ENCODE measurements at regions not wholly inside any gene's neighbourhood (a gene's known extent, or its start where the extent isn't known, plus 50 kb on each side); places are given as distances from the start of the nearest gene placed in this dataset.

DNA sequence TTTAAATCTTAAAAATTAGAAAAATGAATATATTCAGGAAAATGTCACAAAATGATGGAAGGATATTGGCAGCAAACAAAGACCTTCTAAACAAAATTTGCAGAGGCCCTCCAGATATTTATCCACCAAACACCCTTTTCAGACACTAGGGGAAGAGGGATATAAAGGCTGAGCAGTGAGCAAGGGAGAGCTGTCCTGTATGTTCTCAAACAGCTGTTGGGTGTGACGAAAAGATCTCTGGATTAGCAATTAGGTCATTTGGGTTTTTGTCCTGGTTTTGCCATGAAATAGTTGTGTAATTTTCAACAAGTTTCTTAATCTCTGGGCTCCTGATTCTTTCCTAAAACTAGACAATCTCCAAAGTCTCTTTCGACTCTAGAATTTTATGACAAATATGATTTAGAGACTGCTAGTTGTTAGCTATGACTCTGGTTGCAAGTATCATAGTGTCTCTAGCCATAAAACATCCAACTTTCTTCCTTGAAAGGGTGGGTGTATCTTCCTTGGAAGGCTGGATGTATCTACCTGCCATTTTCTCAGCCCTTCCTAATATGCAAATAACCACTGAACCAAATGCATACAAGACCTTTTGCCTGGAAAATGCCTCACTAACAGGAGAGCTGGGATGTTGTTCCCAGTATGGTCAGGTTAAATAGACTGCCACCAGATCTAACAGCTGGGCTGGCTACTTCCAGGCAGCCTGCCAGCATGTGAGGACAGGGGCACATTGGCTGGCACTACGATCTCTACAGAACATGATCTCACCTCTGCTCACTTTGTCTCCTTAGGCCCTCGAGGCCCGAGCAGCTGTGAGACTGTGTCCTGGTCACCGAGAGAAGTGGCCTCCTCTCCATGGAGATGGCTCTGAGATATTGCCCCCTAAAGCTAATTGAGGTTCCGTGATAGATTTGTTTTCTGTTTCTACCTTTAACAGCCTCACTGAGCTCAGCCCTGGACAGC, 225.5 kb upstream of the JADE1 start (continued):
- TF ChIP-seq PRDM15 (CRISPR knock-in tag; IDR thresholded peaks at IDR 0.05) (no peak), SP1 (CRISPR knock-in tag; conservative IDR thresholded peaks at IDR 0.05) (no peak), SMAD4 (CRISPR knock-in tag; IDR thresholded peaks at IDR 0.05) (no peak), NFATC4 (CRISPR knock-in tag; IDR thresholded peaks at IDR 0.05) (no peak), ELF4 (CRISPR knock-in tag; IDR thresholded peaks at IDR 0.05; ENCODE audit: low read depth) (no peak)
- TF ChIP-seq, protein P1, sequence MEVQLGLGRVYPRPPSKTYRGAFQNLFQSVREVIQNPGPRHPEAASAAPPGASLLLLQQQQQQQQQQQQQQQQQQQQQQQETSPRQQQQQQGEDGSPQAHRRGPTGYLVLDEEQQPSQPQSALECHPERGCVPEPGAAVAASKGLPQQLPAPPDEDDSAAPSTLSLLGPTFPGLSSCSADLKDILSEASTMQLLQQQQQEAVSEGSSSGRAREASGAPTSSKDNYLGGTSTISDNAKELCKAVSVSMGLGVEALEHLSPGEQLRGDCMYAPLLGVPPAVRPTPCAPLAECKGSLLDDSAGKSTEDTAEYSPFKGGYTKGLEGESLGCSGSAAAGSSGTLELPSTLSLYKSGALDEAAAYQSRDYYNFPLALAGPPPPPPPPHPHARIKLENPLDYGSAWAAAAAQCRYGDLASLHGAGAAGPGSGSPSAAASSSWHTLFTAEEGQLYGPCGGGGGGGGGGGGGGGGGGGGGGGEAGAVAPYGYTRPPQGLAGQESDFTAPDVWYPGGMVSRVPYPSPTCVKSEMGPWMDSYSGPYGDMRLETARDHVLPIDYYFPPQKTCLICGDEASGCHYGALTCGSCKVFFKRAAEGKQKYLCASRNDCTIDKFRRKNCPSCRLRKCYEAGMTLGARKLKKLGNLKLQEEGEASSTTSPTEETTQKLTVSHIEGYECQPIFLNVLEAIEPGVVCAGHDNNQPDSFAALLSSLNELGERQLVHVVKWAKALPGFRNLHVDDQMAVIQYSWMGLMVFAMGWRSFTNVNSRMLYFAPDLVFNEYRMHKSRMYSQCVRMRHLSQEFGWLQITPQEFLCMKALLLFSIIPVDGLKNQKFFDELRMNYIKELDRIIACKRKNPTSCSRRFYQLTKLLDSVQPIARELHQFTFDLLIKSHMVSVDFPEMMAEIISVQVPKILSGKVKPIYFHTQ (CRISPR knock-in tag; IDR thresholded peaks at IDR 0.05), result no peak

DNA sequence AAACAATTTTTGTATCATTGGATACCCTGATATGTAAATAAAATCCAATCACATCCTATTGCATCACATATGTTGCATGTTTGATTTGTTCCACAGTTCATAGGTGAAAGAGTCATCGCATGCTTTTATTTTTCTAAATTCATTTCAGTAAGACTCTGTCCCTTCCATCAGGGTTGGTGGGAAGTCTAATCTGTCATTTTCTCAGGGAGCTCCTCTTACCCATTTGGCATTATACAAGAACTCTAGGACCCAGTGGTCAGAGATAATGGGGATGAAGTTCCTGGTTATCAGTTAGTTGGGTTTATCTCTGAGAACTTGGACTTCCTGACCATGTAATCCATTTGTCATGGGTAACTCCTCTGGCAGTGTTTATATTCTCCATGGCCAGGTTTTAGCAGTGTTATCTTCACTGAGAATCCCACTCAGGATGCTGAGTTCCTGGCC, 227.1 kb upstream of the JADE1 start:
- ChIA-PET POLR2A (interaction anchor here (0.5 kb wide), 1 partner anchor 184 kb away, joined by 4 read pairs; no protein-coding TSS in a partner anchor), CTCF (no interaction called here)
- no peak for TF ChIP-seq HMGXB4 (CRISPR knock-in tag; IDR thresholded peaks at IDR 0.05)
- TF ChIP-seq NR1H2 (CRISPR knock-in tag; IDR thresholded peaks at IDR 0.05), result no peak
- TF ChIP-seq ATF2 (CRISPR knock-in tag; IDR thresholded peaks at IDR 0.05; ENCODE audit: borderline replicate concordance, low read depth), result no peak
- no peak for TF ChIP-seq IRF1 (CRISPR knock-in tag; IDR thresholded peaks at IDR 0.05)
- no peak for TF ChIP-seq CDX4 (CRISPR knock-in tag; IDR thresholded peaks at IDR 0.05; ENCODE audit: borderline replicate concordance)
- no peak for TF ChIP-seq TP53 (CRISPR knock-in tag; IDR thresholded peaks at IDR 0.05)
- TF ChIP-seq NR2C2 (CRISPR knock-in tag; IDR thresholded peaks at IDR 0.05), result no peak
- TF ChIP-seq ATF6 (CRISPR knock-in tag; IDR thresholded peaks at IDR 0.05), result no peak
- TF ChIP-seq CREB1 (CRISPR knock-in tag; IDR thresholded peaks at IDR 0.05), result no peak
- TF ChIP-seq ZNF138 (CRISPR knock-in tag; conservative IDR thresholded peaks at IDR 0.05), result no peak
- no peak for TF ChIP-seq TEAD1 (CRISPR knock-in tag; IDR thresholded peaks at IDR 0.05)
- TF ChIP-seq GABPB1 (CRISPR knock-in tag; IDR thresholded peaks at IDR 0.05), result no peak
- TF ChIP-seq ZSCAN18 (CRISPR knock-in tag; IDR thresholded peaks at IDR 0.05), result no peak
- no peak for DNase-seq (ENCODE audit: low spot score)
- Mint-ChIP-seq H3K9me3 (no peaks in the 10 kb centered on the region), H3K27ac (no peak overlapping the region), H3K27me3 (ENCODE audit: low read depth) (no peaks in the 10 kb centered on the region), H3K4me1 (peaks cover 19% of the 10 kb centered on the region), H3K4me3 (no peak overlapping the region), H3K36me3 (no peaks in the 10 kb centered on the region)
- ATAC-seq, result no peak
